ENCODE measurements at regions not wholly inside any gene's neighbourhood (a gene's known extent, or its start where the extent isn't known, plus 50 kb on each side); places are given as distances from the start of the nearest gene placed in this dataset.

DNA sequence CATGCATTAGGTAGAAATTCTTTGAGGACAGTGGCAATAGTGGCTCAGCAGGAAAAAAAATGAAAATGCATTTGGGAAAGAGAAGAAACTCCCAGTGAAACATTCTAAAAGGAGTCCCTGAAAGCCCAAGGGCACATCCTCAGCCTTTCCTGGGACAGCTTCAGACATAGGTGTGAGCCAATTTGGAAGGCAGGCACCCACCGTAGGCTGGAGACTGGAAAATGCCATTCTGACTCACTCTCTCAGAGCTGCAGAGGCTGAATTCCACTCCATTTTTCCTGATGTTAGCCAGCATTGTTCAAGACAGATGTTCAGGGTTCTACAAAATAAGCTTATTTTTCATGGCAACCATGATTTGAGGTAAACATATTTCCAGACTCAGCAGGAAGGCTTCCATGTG is 379.0 kb upstream of the FZD8 start:
- no peak overlapping the region for H3K4me3 ChIP-seq

DNA sequence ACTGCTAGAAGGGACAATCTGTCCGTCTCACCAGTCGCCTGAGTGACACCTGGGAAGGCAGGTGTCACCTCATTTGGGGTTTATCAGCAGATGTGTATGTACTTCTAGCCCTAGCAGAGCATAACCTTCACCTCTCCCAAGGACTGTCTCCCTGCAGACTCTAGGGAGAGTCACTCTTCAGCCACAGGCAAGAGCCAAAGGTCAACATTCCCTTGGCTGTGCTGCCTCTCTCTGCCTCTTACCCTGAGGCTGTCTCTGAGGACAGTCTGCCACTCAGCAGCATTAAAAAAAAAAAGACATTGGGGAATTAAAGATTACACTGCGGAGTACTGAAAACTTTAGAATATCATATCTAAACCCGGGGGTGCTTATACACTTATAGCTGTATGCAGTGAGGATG is 377.7 kb upstream of the FZD8 start:
- intact Hi-C loops (cut with DNase I; ENCODE audit: low total_unique reads): no loop called here
- Histone ChIP-seq H3K36me3 (no peaks in the 10 kb centered on the region), H3K4me1 (no peaks in the 10 kb centered on the region), H3K27me3 (no peaks in the 10 kb centered on the region), H3K4me3 (no peak overlapping the region), H3K27ac (no peak overlapping the region), H3K9me3 (no peaks in the 10 kb centered on the region)
- TF ChIP-seq, protein P1, sequence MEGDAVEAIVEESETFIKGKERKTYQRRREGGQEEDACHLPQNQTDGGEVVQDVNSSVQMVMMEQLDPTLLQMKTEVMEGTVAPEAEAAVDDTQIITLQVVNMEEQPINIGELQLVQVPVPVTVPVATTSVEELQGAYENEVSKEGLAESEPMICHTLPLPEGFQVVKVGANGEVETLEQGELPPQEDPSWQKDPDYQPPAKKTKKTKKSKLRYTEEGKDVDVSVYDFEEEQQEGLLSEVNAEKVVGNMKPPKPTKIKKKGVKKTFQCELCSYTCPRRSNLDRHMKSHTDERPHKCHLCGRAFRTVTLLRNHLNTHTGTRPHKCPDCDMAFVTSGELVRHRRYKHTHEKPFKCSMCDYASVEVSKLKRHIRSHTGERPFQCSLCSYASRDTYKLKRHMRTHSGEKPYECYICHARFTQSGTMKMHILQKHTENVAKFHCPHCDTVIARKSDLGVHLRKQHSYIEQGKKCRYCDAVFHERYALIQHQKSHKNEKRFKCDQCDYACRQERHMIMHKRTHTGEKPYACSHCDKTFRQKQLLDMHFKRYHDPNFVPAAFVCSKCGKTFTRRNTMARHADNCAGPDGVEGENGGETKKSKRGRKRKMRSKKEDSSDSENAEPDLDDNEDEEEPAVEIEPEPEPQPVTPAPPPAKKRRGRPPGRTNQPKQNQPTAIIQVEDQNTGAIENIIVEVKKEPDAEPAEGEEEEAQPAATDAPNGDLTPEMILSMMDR (IDR thresholded peaks at IDR 0.05): no peak
- TF ChIP-seq POLR2A (IDR thresholded peaks at IDR 0.05) (no peak), POLR2AphosphoS5 (IDR thresholded peaks at IDR 0.05) (no peak)
- DNase-seq (ENCODE audit: low spot score in 2 of 2): no peak

More for the DNA sequence above, 379.0 kb upstream of the FZD8 start:
- Histone ChIP-seq H3K4me1 (no peaks in the 10 kb centered on the region), H3K27ac (no peak overlapping the region), H3K27me3 (no peaks in the 10 kb centered on the region), H3K36me3 (no peaks in the 10 kb centered on the region), H3K9me3 (no peaks in the 10 kb centered on the region)
- no peak for DNase-seq (ENCODE audit: low spot score in 2 of 2)
- no peak for TF ChIP-seq POLR2A (IDR thresholded peaks at IDR 0.05)
- TF ChIP-seq POLR2AphosphoS5 (IDR thresholded peaks at IDR 0.05): no peak
- TF ChIP-seq, protein P1 (IDR thresholded peaks at IDR 0.05): no peak
- intact Hi-C loops (cut with DNase I; ENCODE audit: low total_unique reads): no loop called here

DNA sequence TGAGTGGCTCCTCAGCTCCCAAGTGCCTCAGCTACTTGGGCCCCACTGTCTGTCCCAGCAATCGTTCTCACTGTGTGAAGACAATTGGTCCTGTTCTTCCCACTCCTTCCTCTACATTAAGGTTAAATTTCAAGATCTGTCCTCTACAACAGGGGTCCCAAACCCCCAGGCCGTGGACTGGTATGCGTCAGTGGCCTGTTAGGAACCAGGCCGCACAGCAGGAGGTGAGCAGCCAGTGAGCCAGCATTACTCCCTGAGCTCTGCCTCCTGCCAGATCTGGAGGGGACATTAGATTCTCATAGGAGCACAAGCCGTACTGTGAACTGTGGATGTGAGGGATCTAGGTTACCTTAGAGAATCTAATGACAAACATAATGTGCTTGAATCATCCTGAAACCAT is 376.9 kb upstream of the FZD8 start:
- intact Hi-C loops (cut with DNase I; ENCODE audit: low total_unique reads): no loop called here
- TF ChIP-seq POLR2AphosphoS5 (IDR thresholded peaks at IDR 0.05) (no peak), POLR2A (IDR thresholded peaks at IDR 0.05) (no peak)
- TF ChIP-seq, protein P1 (IDR thresholded peaks at IDR 0.05): no peak
- H3K27ac ChIP-seq: no peak overlapping the region
- DNase-seq (ENCODE audit: low spot score in 2 of 2): no peak
- no peaks in the 10 kb centered on the region for H3K4me1 ChIP-seq
- no peaks in the 10 kb centered on the region for H3K36me3 ChIP-seq
- H3K4me3 ChIP-seq: no peak overlapping the region
- no peaks in the 10 kb centered on the region for H3K27me3 ChIP-seq
- H3K9me3 ChIP-seq: no peaks in the 10 kb centered on the region

DNA sequence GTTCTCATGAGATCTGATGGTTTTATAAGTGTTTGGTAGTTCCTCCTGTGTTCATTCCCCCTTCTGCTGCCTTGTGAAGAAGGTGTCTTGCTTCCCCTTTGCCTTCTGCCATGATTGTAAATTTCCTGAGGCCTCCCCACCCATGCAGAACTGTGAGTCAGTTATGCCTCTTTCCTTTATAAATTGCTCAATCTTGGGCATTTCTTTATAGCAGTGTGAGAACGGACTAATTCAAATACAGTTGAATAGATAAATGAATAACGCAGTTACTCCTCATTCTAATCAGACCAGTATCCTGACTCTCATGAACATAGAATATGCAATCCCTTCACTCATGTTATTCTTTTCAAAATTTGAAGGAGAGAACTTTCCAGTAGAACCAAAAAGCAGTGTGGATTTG is 375.0 kb upstream of the FZD8 start:
- intact Hi-C loops (cut with DNase I; ENCODE audit: low total_unique reads): no loop called here

DNA sequence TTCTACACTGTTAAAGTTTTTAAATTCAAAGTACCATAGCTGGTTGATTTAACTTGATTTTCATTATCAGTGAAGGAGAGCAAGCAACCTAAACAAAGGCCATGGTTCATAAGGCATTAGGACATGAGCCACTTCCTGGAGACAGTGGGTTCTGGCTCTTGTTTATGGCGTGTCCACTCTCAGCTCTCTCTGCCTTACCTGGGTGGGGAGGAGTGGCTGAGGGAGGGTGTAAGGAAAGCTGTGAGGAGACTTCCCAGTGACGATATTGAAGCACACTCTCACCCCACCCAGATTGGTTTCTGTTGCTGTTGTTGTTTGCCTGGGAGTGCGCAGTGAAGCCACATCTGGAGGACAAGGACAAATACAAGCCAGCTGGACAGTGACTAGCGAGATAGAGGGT is 365.3 kb upstream of the FZD8 start:
- H3K4me3 ChIP-seq: no peak overlapping the region
- intact Hi-C loops (cut with DNase I; ENCODE audit: low total_unique reads): no loop called here
- H3K36me3 ChIP-seq: no peaks in the 10 kb centered on the region
- no peaks in the 10 kb centered on the region for H3K27me3 ChIP-seq
- H3K9me3 ChIP-seq: no peaks in the 10 kb centered on the region
- H3K27ac ChIP-seq: no peak overlapping the region
- TF ChIP-seq, protein P1 (IDR thresholded peaks at IDR 0.05): no peak
- TF ChIP-seq POLR2A (IDR thresholded peaks at IDR 0.05): no peak
- TF ChIP-seq POLR2AphosphoS5 (IDR thresholded peaks at IDR 0.05): no peak
- no peak for DNase-seq (ENCODE audit: low spot score in 2 of 2)
- H3K4me1 ChIP-seq: no peaks in the 10 kb centered on the region

More for the DNA sequence above, 375.0 kb upstream of the FZD8 start:
- no peak for DNase-seq (ENCODE audit: low spot score in 2 of 2)
- no peaks in the 10 kb centered on the region for H3K36me3 ChIP-seq
- no peaks in the 10 kb centered on the region for H3K27me3 ChIP-seq
- no peak overlapping the region for H3K27ac ChIP-seq
- no peaks in the 10 kb centered on the region for H3K9me3 ChIP-seq
- H3K4me3 ChIP-seq: no peak overlapping the region
- TF ChIP-seq POLR2A (IDR thresholded peaks at IDR 0.05): no peak
- no peaks in the 10 kb centered on the region for H3K4me1 ChIP-seq

DNA sequence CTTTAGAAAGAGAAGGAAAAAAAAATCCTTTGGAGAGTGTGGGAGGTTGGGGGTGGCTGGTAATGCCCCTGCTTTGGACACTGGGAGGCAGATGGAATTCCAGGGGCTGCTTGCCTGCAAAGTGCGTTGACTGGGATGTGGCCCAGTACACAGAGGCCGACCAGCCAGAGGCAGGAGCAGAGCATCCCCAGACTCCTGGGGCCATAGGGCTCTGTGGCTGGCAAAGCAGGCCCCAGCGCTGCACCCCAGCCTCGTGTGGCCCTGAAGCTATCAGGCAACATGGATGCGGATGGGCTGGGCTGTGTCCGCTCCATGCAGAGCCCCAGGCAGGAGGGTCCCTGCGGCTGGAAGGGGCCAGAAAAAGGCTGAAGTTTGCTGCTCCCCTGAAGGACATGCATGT is 361.6 kb upstream of the FZD8 start:
- TF ChIP-seq POLR2A (IDR thresholded peaks at IDR 0.05) (no peak), POLR2AphosphoS5 (IDR thresholded peaks at IDR 0.05) (no peak)
- TF ChIP-seq, protein P1 (IDR thresholded peaks at IDR 0.05): no peak
- intact Hi-C loops (cut with DNase I; ENCODE audit: low total_unique reads): no loop called here
- Histone ChIP-seq H3K4me1 (no peaks in the 10 kb centered on the region), H3K4me3 (no peak overlapping the region), H3K27me3 (no peaks in the 10 kb centered on the region), H3K36me3 (no peaks in the 10 kb centered on the region), H3K27ac (no peak overlapping the region), H3K9me3 (peaks cover 0 to 3% of the 10 kb centered on the region in 2 donors)
- DNase-seq (ENCODE audit: low spot score in 2 of 2): no peak
